HG03342 (cell line): ENCODE measurements at regions not wholly inside any gene's neighbourhood (a gene's known extent, or its start where the extent isn't known, plus 50 kb on each side); places are given as distances from the start of the nearest gene placed in this dataset.

Experiments used
- ATAC-seq: cut with Tn5 transposase; IDR thresholded peaks from one replicate; pipeline ENCODE4 v1.9.1; 2021; ENCODE audit warnings: mild to moderate bottlenecking, moderate library complexity; ENCODE audit not compliant: unreplicated experiment

DNA sequence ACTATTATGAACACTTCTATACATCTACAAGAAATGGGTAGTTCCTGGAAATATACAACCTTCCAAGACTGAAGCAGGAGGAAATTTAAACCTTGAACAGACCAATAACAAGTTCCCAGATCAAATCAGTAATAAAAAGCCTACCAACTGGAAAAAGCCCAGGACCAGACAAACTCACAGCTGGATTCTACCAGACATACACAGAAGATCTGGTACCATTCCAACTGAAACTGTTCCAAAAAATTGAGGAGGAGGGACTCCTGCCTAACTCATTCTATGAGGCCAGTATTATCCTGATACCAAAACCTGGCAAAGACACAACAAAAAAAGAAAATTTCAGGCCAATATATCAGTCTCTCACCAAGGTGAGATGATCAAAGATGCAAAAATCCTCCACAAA lies 189.4 kb downstream of the RPS29 start:
- no peak for ATAC-seq

DNA sequence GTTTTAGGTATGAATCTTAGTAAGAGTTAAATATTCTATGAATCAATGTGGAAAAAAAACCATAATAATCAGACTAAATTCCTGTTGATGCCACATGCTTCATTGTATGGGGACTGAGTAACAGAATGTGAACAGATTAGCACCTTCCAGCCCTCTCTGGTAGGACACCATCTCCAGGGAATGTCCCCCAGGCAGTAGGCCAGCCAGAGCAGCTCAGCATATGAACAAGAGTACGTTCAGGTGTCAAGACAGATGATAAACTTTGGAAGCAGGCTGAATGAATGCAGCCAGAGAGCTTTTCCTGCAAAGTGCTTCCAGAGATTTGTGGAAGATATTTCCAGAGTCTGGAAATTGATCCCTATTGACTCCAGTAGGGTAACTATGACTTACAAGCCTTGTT lies 204.4 kb downstream of the RPS29 start:
- no peak for ATAC-seq

DNA sequence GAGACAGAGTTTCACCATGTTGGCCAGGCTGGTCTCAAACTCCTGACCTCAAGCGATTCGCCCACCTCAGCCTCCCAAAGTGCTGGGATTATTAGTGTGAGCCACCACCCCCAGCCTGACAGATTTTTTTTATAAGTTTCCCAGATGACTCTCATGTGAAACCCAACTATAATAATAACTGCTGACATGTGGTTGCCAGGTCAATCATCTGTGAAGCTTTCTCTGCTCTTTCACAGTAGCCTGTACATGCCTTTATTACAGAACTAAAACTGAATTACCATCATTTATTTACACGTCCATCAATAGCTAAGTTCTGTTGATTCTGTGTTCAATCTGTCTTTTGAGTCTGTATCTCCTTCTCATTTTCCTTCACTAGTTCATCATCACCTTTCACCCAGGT lies 218.5 kb downstream of the RPS29 start:
- ATAC-seq, result peak; percentile 48

DNA sequence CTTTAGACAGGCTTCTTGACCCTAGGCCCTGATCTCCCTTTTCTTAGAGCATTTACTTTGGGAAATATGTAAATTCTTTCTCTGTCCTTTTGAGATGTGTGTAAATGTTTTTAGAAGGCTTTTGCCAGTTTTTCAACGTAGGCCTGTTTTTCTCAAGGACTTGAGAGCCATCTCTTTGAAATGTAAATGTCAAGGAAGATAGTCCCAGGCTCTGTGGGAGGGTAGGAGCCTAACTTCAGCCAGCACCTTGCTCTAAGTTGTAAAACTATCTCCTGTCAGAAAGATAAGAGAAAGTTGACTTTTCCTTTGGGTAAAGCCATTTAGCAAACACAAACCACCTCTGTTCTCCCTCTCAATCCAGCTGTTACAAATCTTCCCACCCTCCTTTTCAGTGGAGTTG lies 219.8 kb downstream of the RPS29 start:
- no peak for ATAC-seq

DNA sequence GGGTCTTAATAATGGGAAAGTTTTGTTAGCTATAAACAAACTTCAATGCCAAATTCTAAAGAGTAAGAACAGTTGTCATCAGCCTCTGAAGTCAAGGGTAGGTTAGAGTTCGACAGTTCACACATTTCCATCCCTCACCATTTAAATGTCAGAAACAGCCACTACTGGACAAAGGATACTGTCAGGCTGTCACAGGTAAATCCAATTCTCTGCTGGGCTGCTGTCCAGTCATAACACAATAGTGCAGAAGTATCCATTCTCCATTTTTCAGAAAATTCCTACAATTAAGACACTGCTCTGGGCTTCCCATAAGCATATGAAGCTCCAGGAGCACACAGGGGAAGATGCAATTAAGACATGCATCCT lies 221.4 kb downstream of the RPS29 start:
- no peak for ATAC-seq

DNA sequence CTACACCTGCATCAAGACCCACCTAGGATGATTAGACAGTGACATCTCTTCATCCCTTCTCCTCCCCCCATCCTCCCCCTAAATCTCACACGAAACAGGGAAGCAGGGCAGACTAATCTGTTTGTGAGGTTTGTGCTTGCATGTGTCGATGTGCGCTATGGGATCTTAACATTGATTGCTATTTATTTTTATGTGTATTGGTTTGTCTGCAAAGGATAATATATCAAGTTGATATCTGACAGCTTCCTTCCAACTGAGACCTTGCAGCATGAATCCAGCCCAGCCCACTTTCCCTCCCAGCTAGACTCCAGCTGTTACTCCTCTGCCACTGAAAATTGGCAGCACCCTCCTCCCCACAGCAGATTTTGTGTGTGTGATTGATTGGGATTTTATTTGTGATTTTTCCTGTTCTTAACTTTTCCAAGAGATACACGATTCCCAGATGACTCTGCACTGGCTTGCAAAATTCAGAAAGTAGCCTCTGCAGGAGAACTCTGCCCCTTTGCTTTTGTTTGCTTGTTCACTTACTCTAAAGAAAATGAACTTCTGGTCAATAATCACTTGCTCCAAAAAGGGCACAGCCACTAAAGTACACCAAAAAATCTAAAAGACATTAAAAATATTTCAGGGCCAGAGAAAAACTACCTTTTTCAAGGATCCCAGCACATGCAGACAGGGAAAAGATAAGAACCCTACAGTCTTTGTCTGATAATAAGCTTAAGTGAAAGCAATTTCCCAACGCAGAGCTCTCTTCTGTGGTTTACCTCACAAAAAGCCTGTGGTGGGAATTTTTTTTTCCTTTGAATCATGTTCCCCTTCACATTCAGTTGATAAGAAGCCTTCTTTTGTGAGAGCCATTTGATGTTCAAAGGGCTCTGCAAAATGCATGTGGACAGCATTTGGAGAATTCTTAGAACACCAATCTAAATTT lies 222.1 kb downstream of the RPS29 start:
- ATAC-seq, result no peak

DNA sequence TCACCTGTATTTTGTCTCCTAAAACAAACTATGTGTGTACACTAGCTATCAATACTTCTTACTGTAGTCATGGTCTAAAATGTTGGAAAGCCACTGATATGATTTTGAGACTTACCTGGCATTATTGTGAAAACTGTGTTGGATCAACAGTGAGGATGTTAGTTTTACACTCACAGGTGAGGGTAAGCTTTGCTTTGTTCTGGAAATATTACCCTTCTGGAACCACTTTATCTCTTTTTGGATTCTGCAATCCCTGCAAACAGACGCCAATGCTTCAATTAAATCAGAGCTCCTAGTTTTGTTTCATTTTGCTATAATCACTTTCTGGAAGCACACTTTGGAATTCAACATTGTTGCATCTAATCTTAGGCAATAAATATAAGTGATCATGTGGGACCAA lies 223.3 kb downstream of the RPS29 start:
- ATAC-seq, result no peak

DNA sequence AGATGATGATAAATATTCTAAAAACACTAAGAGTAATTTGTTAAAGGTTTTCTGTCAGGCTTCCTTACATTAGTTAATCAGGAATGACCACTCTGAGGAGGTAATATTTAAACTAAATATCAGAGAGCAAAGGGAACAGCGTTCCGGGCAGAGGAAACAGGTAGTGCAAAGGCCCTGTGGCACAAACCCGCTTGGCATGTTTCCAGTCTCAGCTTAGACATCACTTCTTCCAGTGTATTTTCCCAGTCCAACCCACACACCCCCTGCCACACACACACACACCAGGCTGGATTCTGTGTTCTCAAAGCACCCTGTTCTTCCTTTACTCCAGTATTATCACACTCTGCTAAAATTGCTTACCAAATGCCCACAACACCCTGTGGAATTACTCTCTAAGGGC lies 247.1 kb downstream of the RPS29 start:
- no peak for ATAC-seq

DNA sequence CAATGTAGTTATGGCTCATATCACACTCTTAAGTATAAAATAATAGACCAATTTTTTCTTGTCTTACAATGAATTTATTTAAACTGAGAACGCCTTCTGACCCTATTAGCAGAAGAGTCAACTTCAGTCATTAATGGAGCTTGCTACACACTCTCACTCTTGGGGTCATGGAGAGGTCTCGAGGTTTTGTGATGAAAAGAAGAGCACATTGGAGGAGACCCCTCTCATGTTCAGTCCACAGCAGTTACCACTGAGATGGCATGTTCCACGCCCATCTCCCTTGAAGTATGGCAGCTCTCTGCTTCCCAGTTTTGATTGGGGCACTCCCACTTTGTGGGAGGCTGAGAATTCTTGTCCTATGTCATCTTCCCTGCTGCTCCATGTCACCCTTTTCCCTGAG lies 266.4 kb downstream of the RPS29 start:
- no peak for ATAC-seq

DNA sequence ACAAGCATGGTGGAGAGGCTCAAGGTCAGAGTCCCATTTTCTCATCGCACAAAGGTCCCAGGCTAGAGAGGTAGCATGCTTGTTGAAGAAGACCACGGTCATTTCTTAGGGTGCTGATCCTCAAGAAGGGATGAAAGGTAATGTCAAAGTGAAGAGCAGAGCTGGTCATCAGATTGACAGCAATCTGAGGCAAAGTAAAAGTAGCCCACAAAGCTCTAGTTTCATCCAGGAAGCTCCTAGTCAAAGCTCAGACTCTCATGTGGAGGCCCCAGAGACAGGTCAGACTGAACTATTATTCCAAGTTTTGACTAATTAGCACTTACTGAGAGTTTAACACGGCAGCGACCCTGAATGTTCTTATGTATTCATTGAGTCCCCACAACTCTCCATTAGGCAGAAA lies 270.6 kb downstream of the RPS29 start:
- ATAC-seq, result no peak

DNA sequence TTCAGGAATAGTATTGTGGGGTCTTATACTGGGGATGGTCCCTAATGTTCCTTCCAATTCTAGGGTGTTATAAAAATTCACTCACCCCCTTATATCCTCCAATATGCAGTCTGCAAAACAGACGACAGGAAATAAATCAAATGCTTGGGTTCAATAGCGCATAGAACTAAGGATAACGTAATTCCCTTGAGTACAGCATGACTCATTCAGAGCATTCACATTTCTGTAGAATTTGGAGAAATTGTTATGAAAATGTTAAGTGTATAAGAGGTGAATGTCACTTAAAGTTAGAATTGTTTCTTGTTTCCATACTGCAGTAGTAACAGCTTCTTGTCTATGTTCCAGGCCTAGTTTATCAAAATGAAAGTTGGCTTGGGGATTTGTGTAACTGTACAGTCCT lies 271.4 kb downstream of the RPS29 start:
- ATAC-seq, result no peak

DNA sequence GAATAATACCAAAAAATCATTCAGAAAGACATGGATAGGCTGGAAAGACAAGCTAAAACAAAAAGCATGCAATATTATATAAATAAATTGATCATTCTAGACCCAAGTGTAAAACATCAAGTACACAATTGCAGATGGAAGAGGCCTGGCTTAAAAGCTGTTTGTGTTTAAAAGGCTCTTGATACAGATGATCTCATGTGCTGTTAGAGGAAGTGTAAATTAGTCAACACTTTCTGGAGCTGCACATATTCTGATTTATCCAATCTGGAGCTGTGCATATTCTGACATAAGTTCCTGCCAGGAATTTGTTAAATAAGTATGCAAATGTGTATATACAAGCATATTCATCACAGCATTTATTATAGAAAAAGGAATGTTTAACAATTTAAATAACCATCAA lies 273.1 kb downstream of the RPS29 start:
- ATAC-seq, result no peak

DNA sequence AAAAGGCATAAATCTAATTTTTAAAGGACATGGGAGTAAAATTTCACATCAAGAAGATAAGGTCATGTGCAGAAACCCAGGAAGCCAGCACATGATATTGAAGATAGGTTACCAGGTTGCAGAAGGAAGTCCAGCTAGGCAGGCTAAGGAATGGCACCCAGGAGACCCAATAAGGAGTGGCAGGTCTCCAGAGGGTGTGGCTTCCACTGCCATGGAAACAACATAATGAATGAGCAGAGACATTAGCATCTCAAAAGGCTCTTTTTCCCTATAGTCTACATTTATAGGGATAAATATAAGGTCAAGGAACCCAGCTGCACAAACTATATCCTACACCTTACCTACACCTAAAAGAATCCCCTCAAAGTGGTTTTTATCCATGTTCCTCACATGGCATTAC lies 275.9 kb downstream of the RPS29 start:
- no peak for ATAC-seq

DNA sequence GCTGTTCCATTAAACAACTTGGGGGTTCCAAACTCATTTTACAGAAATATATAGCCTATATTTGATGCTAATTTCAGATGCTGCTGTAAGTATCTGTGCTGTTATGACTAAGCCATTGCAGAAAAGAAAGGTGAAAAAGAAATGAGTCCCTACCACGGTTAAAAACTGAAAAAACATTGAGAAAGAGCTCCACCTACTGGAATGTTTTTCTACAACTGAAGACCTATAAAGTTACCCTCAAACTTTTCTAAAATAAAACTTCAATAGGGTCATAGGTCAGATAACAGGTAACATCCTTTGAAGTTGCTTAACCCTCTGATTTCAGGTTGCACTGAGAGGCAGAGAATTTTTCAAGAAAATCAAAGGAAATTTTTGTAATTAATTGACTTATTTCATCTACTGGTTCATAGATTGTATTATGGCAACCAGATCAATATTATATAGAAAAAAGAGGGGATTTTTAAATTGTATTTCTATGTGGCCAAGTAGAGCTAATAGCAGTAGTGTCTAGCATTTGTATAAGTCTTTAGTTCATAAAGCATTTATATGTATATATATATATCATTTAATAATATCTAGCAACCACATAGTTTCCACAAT lies 279.9 kb downstream of the RPS29 start:
- ATAC-seq, result no peak

DNA sequence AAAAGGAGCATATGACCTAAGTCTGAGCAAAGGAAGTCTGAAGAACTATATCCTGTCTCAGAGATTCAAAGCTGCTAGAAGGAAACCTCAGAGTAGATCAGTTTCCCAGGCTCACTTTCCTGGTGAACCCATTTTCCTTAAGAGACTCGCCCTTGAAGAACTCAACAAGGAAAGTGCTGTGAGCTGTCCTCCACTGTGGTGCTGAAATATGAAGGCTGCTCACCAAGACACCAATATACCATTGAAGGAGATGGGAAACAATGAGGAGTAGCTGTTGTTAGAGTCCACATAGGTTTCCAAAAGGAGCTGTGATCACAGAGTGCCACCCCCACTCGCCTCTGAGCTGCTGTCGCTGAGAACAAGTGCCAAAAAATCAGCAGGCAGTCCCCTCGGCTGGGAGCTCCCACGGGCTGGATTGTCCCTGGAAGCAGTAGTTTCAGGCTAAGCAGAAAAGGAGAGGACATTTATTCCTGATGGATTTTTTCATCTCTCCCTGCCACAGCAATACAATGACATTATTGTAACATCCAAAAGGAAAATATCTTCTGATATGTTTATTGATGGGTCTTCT lies 282.1 kb downstream of the RPS29 start:
- ATAC-seq, result no peak

DNA sequence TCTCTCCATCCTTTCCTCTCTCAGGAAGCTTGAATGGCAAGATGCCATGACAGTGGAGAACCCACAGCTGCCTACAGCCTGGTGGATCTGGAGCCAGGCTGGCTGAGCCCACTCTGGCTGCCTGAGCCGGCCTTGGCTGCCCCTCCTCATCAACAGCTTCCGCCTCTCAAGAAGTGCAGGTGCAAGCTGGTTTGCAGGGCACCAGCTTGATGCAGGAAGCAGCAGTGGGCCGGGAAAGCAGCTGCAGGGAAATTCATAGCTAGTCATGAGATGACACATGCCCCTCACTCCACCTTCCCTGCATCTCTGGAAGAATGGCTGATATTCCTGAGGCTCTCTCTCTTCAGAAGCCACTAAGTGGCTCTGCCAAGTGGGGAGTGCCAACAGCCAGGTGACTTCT lies 289.1 kb downstream of the RPS29 start:
- ATAC-seq, result no peak

DNA sequence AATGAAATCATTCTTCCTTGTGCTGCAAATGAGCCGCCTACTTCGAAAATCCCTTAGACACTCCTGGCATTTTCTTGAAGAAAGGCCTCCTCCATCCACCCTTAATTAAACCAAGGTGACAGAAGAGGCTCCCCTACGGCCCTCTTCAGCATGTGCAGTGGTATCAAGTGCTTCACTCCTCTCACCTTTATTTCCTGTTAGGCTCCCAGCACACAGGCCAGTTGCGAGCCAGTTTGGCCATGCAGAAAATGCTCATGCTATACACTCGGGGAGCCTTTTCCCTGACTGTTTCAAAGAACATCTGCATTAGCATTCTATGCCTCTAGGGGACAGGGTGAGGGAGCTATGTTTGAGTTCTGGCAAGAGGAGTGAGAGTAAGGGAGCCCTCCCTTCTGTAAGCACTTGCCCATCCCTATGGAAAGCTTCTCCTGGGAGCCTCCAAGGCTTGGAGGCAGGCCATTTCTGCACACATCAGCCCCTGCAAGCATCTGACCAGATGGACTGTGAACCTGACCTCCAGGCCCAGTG lies 291.5 kb downstream of the RPS29 start:
- no peak for ATAC-seq

DNA sequence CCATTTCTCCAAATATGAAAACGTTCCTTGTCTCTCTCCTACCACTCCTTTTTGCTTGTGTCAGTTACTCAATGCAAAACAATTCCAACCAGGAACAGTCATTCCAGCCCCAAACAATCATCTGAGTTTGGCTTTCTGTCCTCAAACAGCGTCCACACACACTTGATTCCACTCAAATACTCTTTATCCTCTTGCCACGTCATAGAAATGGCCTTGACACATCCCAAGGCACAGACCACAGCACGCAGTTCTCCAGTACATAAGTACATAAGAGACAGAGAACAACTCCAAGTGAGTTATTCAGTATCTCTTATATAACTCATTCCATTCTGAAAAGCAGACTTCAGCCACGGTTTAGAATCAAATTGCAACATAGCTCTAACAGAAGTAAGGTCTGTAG lies 299.2 kb downstream of the RPS29 start:
- no peak for ATAC-seq

DNA sequence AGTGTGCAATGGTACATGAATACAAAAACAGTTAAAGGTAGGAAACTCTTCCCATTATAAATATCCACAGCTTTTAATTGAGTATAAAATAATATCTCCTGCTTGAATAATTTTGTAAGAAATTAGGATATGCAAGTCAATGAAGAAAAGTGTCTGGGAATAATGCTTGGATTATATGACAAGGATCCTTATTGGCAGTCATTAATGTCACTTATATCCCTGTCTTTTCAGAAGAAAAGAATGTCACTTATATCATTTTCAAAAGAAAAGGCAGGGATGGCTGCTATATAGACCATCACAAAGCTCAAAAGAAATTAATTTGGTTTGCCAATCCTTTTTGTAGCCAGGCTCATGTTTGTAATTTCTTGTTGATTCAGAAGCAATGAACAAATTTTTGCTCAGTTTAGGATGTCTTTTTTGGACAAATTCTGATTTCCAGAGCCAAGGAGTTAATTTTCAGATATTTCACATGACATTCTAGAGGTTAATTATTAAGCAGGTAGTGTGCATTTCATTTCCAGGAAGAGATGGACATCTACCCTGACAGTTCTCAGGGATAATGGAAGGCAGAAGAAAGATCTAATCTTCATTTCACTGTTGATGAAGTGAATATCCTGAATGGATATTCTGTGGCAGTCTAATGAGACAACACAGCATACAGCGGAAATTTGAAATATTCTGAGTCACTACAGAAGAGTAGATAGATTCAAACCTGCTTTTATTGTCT lies 299.8 kb downstream of the RPS29 start:
- ATAC-seq, result no peak

DNA sequence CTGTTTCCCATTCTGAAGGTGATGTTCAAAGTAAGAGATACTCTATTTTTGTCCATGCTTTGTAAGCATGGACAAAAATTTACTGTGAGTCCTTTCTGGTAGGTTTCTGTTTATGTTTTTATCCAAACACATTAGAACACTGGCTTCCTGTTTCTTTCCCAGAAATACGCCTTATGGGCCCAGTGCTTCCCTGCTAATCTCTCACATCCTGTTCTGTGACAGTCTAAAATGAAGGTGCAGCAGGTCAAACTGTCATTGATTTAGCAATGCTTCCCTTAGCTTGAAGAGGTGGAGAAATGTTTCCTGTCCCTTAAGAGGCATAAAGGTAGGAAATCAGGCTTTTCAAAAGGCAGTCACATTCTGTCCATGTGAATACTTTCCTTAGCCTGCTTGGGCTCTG lies 305.6 kb downstream of the RPS29 start:
- no peak for ATAC-seq

DNA sequence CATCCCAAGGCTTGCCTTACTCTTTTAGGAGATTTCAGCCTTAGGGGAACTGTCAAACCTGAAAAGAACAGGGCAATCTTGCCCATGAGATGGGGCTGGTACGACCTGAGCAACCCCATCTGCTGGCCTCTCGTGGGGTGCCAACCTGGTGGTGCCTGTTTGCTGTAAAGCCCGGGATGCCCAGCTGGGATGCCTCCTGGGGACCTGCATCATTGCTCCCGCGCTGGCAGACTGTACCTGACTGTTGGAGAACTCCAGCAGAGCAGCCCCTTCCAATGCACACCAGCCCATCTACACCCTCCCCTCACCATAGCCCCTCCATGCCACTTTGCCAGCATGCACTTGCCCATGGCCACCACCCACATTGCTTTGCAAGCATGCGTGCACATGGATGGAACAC lies 335.7 kb downstream of the RPS29 start:
- ATAC-seq, result no peak
